Prostate gland (tissue), 2 donors: ENCODE measurements at regions not wholly inside any gene's neighbourhood (a gene's known extent, or its start where the extent isn't known, plus 50 kb on each side); places are given as distances from the start of the nearest gene placed in this dataset.

Source experiments
- DNase-seq: peaks from one replicate; pipeline ENCODE4 v3.0.0-alpha.2; 2019; ENCODE audit warnings: low spot score
- H3K27ac ChIP-seq, 2 donors: fragments of 200-600 bp; sonication (generic); 2 replicates each; pipeline ENCODE4 v1.5.1; 2017 to 2019
- H3K27me3 ChIP-seq: fragments of 200-600 bp; sonication (generic); replicated peaks from 2 replicates; pipeline ENCODE4 v1.5.1; 2019; ENCODE audit not compliant: insufficient read depth
- H3K36me3 ChIP-seq, 2 donors: fragments of 200-600 bp; sonication (generic); 1 replicate in 1 of 2; 2 replicates in 1 of 2; pipeline versions ENCODE4 v1.5.1 to v1.8.1; 2017 to 2019
- H3K4me1 ChIP-seq: fragments of 200-600 bp; sonication (generic); replicated peaks from 2 replicates; pipeline ENCODE4 v1.5.1; 2019
- H3K4me3 ChIP-seq, 2 donors: fragments of 200-600 bp; sonication (generic); 2 replicates each; pipeline ENCODE4 v1.5.1; 2017 to 2019
- H3K9me3 ChIP-seq: fragments of 200-600 bp; sonication (generic); 2 replicates; pipeline ENCODE4 v1.5.1; 2017
- CTCF ChIP-seq, 4 experiments: fragments of 200-600 bp in 2 of 4; fragments of 450-650 bp in 2 of 4; sonication (generic) in 2 of 4; IDR thresholded peaks; 1 replicate in 3 of 4; 2 replicates in 1 of 4; pipeline ENCODE4 v1.5.1; 2016 to 2019; ENCODE audit warnings: antibody characterized with exemption in 4 of 4, mild to moderate bottlenecking in 2 of 4, moderate library complexity in 2 of 4
- POLR2A ChIP-seq: fragments of 450-650 bp; IDR thresholded peaks from one replicate; pipeline ENCODE4 v1.6.1; 2016; ENCODE audit warnings: antibody characterized with exemption, mild to moderate bottlenecking
- POLR2AphosphoS5 ChIP-seq: sonication (generic); formaldehyde crosslinking; IDR thresholded peaks from one replicate; pipeline ENCODE4 v1.6.1; 2017; ENCODE audit warnings: antibody characterized with exemption
- WGBS: methylation state at CpG from one replicate; pipeline ENCODE4 v1.1.5; 2018; 5-methylcytosine and 5-hydroxymethylcytosine counted together
- intact Hi-C: fragments of 100-400 bp; cut with DNase I; formaldehyde crosslinking; loops from one replicate; pipeline ENCODE4 v1.14.2; 2022

GRCh38 chr16:55126456-55126855, 195.8 kb downstream of the IRX5 start:
- H3K27ac ChIP-seq: no peak overlapping the region
- 72% methylated on average over 8 of the region's 8 CpGs for WGBS
- no peaks in the 10 kb centered on the region for H3K27me3 ChIP-seq
- H3K4me1 ChIP-seq: no peaks in the 10 kb centered on the region
- H3K4me3 ChIP-seq: no peak overlapping the region
- intact Hi-C loops: no loop called here
- no peaks in the 10 kb centered on the region for H3K9me3 ChIP-seq
- no peak for DNase-seq
- no peaks in the 10 kb centered on the region for H3K36me3 ChIP-seq
- TF ChIP-seq CTCF (IDR thresholded peaks at IDR 0.05) (no peak), POLR2AphosphoS5 (no peak), POLR2A (no peak)

GRCh38 chr16:55130456-55130855, 193.5 kb upstream of the IRX6 start:
- H3K4me3 ChIP-seq: no peak overlapping the region
- TF ChIP-seq CTCF (IDR thresholded peaks at IDR 0.05) (no peak), POLR2A (no peak), POLR2AphosphoS5 (no peak)
- 61% methylated on average over 12 of the region's 12 CpGs for WGBS

GRCh38 chr16:55130911-55131310, 193.1 kb upstream of the IRX6 start:
- H3K9me3 ChIP-seq: no peaks in the 10 kb centered on the region
- intact Hi-C loops: no loop called here
- TF ChIP-seq POLR2AphosphoS5 (no peak), CTCF (IDR thresholded peaks at IDR 0.05) (no peak), POLR2A (no peak)
- DNase-seq: no peak
- H3K4me1 ChIP-seq: no peaks in the 10 kb centered on the region
- H3K27ac ChIP-seq: no peak overlapping the region
- H3K4me3 ChIP-seq: no peak overlapping the region
- no peaks in the 10 kb centered on the region for H3K36me3 ChIP-seq
- WGBS: 51% methylated on average over 2 of the region's 2 CpGs
- no peaks in the 10 kb centered on the region for H3K27me3 ChIP-seq

More at GRCh38 chr16:55130456-55130855, 193.5 kb upstream of the IRX6 start:
- no peaks in the 10 kb centered on the region for H3K27me3 ChIP-seq
- no peaks in the 10 kb centered on the region for H3K9me3 ChIP-seq
- no peak overlapping the region for H3K27ac ChIP-seq
- no peaks in the 10 kb centered on the region for H3K4me1 ChIP-seq
- H3K36me3 ChIP-seq: no peaks in the 10 kb centered on the region
- DNase-seq: no peak
- intact Hi-C loops: no loop called here

GRCh38 chr16:55133654-55134053, 190.3 kb upstream of the IRX6 start:
- no peaks in the 10 kb centered on the region for H3K9me3 ChIP-seq
- H3K27me3 ChIP-seq: no peaks in the 10 kb centered on the region
- no peak for DNase-seq
- no peak for TF ChIP-seq POLR2A
- TF ChIP-seq POLR2AphosphoS5: no peak
- no peak for TF ChIP-seq CTCF (IDR thresholded peaks at IDR 0.05)
- H3K27ac ChIP-seq: no peak overlapping the region
- WGBS: 59% methylated on average over 3 of the region's 3 CpGs
- no peak overlapping the region for H3K4me3 ChIP-seq
- H3K36me3 ChIP-seq: no peaks in the 10 kb centered on the region
- no peaks in the 10 kb centered on the region for H3K4me1 ChIP-seq
- intact Hi-C loops: no loop called here

- no peak for TF ChIP-seq POLR2AphosphoS5
- TF ChIP-seq CTCF (IDR thresholded peaks at IDR 0.05): no peak
- TF ChIP-seq POLR2A: no peak
- no peak for DNase-seq
- Histone ChIP-seq H3K9me3 (no peaks in the 10 kb centered on the region), H3K4me1 (no peaks in the 10 kb centered on the region), H3K27ac (no peak overlapping the region), H3K36me3 (no peaks in the 10 kb centered on the region), H3K4me3 (no peak overlapping the region), H3K27me3 (no peaks in the 10 kb centered on the region)
- 97% methylated on average over 1 of the region's 1 CpG for WGBS
- intact Hi-C loops: no loop called here
Observed at GRCh38 chr16:55136356-55137150, 187.4 kb upstream of the IRX6 start.
